Activated CD4-positive, alpha-beta T cell treated with anti-CD3 and anti-CD28 coated beads for 24 hours (primary cell): ENCODE measurements at regions not wholly inside any gene's neighbourhood (a gene's known extent, or its start where the extent isn't known, plus 50 kb on each side); places are given as distances from the start of the nearest gene placed in this dataset.

ENCODE experiments used
- DNase-seq, 2 donors: peaks; one replicate each; pipeline ENCODE4 v3.0.0-alpha.2; 2020; ENCODE audit warnings: low read depth in 2 of 2

DNA sequence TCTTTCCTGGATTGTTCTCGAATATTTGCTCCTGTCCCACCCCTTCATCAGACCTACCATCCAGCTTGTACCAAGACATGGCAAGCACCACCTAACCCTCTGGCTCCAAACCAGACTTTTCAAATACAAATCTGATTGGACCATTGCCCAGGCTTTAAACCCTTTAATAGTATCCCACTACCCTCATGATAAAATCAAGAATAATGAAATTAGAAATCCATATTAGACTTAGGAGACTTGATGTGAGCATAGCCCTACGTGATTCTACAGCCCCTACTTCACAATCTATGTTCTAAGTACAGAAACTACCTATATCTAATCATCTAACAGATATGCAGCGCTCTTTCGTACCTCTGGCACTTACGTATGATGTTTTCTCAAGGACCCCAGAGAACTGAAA is 375.2 kb upstream of the CPEB2 start:
- DNase-seq = no peak

- DNase-seq = no peak
Observed at GRCh38 chr4:14631806-14632440, 370.4 kb upstream of the CPEB2 start.

GRCh38 chr4:14636563-14636962 is 365.7 kb upstream of the CPEB2 start:
- DNase-seq = no peak

GRCh38 chr4:14640476-14640875 is 361.8 kb upstream of the CPEB2 start:
- DNase-seq = no peak

- DNase-seq = no peak
Observed at GRCh38 chr4:14641871-14642270, 360.4 kb upstream of the CPEB2 start.

- no peak for DNase-seq
Observed at GRCh38 chr4:14644580-14645282, 357.6 kb upstream of the CPEB2 start.

GRCh38 chr4:14646831-14647230 is 355.4 kb upstream of the CPEB2 start:
- DNase-seq = no peak

GRCh38 chr4:14650127-14650526 is 352.2 kb upstream of the CPEB2 start:
- no peak for DNase-seq

- DNase-seq = no peak
Observed at GRCh38 chr4:14652522-14652921, 349.8 kb upstream of the CPEB2 start.

DNA sequence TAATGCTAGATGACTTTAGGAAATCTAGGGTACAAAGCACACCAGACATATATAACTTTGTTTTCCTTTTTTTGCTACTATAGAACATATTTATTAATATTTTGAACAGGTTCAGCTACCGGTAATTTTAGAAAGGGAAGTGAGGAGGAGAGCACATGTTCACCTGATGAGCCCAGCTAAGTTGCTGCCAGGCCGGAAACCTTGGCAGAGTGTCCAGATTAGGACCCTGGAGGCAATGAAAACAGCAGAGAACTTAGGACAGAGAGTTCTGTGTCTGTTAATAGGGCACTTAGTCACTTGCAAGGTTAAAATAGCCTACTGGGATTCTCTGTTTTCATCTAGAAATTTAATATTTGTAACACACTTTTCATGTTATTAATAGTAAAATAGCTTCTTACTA is 348.9 kb upstream of the CPEB2 start:
- DNase-seq = no peak

DNA sequence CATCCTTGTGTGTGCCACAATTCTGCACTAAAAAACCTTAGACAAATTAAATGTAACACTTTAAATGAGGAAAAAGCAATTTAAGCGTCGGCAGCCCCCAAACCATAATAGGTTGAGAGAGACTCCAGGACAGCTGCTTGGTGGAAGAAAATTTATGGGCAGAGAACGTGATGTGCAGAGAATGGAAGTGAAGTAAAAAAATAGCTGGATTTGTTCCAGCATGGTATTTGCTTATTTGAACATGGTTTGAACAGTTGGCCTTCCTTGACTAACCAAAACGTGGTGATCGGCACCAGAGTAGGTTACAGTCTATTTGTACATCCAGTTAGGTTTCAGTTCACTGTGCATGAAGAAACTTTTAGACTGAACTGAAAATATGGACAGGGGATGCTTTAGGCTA is 343.0 kb upstream of the CPEB2 start:
- DNase-seq = no peak

- no peak for DNase-seq
Observed at GRCh38 chr4:14667624-14668151, 334.6 kb upstream of the CPEB2 start.

DNA sequence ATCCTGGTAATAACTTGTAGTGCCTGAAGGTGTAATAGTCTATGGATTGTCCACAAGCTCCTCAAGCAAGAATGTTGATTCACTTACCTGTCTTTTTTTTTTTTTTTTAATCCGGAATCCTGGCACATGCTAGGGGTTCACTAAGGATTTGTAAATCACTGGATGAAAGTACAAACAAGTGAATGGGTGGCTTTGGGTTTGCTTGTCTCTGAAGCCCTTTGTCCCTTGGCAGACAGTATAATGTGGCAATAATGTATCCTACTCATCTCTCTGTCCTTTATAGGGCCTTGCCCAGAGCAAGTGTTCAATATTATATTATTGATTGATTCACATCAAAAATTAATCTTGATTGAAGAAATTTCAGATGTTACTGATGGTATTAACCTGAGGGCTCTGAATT is 334.0 kb upstream of the CPEB2 start:
- no peak for DNase-seq

DNA sequence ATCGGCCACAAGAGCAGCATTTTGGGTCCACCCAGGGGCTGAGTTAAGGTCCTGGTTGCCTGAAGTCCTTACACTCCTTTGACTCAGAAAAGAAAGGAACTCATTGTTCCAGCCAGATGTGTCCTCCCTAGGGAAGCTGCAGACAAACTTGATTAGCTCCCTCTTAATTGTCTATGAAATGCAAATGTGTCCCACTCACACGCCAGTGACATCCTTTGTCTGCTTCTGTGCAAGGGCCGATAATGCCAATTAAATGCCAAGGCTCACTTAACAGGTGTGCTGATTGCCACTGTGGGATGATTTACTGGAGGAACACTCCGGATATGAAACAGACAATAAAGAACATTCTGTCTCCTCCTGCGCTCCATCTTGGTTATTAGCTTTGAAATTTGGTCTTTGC is 332.9 kb upstream of the CPEB2 start:
- no peak for DNase-seq

DNA sequence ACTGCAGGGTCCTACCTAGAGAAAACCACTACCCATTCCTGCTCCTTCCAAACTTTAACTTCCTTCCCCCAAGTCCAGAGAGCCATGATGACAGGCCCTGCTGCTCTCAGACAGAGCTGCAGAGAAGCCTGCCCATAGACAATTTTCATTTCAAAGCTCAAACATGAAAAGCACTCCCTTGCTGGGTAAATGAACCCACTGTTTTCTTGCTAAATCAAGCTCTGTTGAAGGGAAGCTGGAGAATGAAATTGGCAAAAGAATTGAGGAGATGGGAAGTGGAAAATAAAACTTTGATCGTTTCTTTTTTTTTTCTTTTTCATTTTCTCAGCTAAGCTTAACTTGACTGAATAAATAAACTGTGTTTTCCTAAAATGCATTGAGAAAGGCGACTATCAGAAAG is 331.1 kb upstream of the CPEB2 start:
- no peak for DNase-seq

DNA sequence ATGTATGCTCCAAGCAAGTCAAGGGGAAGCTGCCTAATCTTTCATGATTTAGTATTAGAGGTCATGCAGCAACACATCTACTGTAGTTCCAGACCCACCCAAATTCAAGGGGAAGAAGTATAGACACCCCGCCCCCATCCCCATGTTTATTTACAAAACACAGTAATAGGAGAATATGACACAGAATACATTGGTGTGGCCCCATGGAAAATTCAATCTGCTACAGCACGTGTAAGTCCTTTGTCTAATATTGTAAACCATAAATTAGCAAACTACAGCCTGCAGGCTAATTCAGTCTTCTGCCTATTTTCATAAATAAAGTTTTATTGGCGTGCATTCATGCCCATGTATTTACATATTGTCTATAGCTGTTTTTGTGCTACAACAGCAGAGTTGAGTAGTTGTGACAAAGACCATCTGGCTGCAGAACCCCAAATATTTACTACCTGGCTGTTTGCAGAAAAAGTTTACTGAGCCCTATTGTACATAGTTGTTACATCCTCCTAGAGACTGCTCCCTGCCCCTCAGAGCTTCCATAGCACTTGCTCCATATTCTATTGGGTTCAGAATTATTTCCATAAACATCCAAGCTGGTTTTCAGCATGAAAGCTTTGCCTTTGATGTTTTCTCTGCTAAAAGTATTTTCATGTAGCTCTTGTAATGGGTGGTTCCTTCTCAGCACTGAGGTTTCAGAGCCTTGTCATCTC is 326.8 kb upstream of the CPEB2 start:
- no peak for DNase-seq

DNA sequence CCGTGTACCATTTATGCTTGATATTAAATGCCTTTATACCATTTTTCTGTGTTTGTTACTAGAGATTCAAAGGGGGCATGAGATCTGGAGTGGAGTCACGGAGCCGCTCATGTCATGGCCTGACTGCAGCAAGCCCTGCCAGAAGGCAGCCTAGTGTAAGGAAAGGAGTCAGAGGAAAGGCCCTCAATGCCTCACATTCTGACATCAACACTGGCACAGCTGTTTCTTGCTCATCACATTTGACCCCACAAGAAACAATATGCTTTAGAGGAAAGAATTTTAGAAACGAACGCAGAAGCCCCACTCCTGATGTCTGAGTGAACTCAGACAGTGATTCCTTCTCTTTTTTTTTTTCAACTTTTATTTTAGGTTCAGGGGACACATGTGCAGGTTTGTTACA is 322.4 kb upstream of the CPEB2 start:
- no peak for DNase-seq

- no peak for DNase-seq
Observed at GRCh38 chr4:14681330-14681729, 321.0 kb upstream of the CPEB2 start.

- DNase-seq = no peak
Observed at GRCh38 chr4:14693728-14694127, 308.6 kb upstream of the CPEB2 start.

DNA sequence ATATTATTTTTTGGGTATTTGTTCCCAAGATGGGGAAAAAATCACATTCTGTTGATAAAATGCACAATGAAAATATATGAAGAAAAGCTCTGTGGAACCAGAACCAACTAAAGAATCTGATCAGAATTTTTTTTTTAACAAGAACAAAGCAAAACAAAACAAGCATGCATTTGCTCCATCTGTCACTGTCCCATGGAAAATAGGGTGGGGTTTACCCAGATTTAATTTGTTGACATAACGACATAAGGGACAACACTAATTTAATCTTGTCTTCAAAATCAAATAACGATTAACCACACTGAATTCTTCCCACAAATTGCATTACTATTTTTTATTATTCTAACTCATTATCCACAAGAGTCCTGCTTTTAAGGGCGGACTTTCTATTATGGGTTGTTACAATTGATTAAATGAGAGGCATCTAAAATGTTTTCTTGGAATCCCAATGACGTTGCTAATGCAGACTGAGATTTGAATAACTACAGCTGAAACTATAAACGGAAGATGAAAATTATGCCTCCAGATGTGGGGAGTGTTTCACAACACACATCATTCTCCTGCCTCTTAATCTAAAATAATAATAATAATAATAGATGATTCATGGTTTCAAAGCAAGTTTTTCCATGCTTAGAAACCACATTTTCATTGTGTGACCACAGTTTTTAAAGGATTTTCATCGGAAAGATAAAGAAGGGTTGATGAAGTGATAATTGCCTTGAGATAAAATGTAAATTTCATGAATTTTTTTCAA is 307.0 kb upstream of the CPEB2 start:
- DNase-seq = no peak

DNA sequence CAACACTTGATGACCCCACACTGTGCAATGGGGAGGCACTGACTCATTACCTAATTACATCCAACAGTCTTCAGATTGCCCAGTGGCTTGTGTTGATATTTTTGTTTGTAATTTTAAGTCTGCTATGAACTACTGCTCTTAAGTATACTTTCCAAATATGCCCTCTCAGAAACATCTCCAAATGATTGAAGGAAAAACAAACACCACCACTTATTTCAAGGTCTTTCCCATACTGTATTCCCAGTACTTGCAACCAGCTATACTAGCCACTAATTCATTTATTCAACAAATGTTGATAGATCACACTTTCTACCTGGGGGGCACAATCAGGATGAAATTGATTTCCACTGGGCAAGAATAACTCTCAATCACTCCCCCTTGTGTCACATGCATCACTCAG is 302.2 kb upstream of the CPEB2 start:
- DNase-seq = no peak

- no peak for DNase-seq
Observed at GRCh38 chr4:14700544-14700943, 301.7 kb upstream of the CPEB2 start.
